A673 (cell line): ENCODE measurements at regions not wholly inside any gene's neighbourhood (a gene's known extent, or its start where the extent isn't known, plus 50 kb on each side); places are given as distances from the start of the nearest gene placed in this dataset.

Experiments
- EZH2 ChIP-seq: fragments of 200-600 bp; sonication (generic); IDR thresholded peaks from 2 replicates; pipeline ENCODE4 v1.6.1; 2017; ENCODE audit warnings: borderline replicate concordance, low read depth, mild to moderate bottlenecking, mixed read lengths, antibody characterized with exemption, low read length; ENCODE audit not compliant: poor library complexity, severe bottlenecking
- TF ChIP-seq, protein P1 (sequence below): fragments of 300-800, 200-600 bp; sonication (generic); conservative IDR thresholded peaks from 2 replicates; pipeline ENCODE4 v1.5.1; 2017; ENCODE audit warnings: low read depth, mild to moderate bottlenecking, antibody characterized with exemption, low read length, moderate library complexity, mixed read lengths

DNA sequence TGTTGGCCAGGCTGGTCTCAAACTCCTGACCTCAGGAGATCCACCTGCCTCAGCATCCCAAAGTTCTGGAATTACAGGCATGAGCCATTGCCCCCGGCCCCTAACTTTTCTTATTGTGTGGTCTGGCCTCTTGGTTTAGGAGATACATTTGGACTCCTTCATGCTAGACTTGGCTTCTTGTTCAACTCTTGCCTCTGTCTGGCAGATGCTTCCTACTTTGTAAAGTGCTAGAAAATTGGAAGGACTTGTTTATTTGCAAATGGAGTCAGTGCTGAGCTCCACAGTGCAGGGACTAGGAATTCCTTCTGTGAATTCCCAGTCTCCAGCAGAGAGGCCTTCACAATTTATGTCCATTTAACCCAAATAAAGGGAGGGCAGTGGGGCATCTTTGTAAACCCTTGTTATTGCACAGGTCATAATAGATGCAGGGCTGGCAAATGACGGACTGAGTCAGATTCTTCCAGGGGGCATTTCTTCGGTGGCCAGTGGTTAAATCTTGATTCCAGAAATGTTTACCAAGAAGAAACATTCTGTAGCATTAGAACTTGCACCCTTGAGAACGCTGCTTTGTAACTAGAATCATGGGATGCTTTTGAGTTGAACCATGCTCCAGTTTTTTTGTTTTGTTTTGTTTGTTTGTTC, 73.8 kb upstream of the TBX3 start:
- TF ChIP-seq, protein P1, sequence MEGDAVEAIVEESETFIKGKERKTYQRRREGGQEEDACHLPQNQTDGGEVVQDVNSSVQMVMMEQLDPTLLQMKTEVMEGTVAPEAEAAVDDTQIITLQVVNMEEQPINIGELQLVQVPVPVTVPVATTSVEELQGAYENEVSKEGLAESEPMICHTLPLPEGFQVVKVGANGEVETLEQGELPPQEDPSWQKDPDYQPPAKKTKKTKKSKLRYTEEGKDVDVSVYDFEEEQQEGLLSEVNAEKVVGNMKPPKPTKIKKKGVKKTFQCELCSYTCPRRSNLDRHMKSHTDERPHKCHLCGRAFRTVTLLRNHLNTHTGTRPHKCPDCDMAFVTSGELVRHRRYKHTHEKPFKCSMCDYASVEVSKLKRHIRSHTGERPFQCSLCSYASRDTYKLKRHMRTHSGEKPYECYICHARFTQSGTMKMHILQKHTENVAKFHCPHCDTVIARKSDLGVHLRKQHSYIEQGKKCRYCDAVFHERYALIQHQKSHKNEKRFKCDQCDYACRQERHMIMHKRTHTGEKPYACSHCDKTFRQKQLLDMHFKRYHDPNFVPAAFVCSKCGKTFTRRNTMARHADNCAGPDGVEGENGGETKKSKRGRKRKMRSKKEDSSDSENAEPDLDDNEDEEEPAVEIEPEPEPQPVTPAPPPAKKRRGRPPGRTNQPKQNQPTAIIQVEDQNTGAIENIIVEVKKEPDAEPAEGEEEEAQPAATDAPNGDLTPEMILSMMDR = no peak
- no peak for TF ChIP-seq EZH2
